HepG2 (cell line): ENCODE measurements at regions not wholly inside any gene's neighbourhood (a gene's known extent, or its start where the extent isn't known, plus 50 kb on each side); places are given as distances from the start of the nearest gene placed in this dataset.

ENCODE experiments used
- ATAC-seq: fragments of 200-7000 bp; cut with Tn5 transposase; 3 replicates; pipeline ENCODE4 v1.9.1; 2020; ENCODE audit warnings: mild to moderate bottlenecking, moderate library complexity
- BruUV-seq: library from RNA; stranded (reverse); fragments of 400-500 nt; replicated peaks from 2 replicates; lab custom pipeline; 2021; lab: Mats Ljungman, UMichigan
- CTCF ChIA-PET: fragments of 300-600 bp; formaldehyde crosslinking; extraction: SDS; loops from one replicate; lab custom pipeline; 2021; ENCODE audit warnings: low total read pairs, inconsistent platforms, low intra/inter-chr PET ratio; lab: Yijun Ruan, JAX
- POLR2A ChIA-PET: fragments of 350-600 bp; sonication (Branson Sonifier 250); formaldehyde crosslinking; loops from one replicate; lab custom pipeline; 2020; ENCODE audit warnings: antibody characterized with exemption, inconsistent platforms; lab: Yijun Ruan, JAX
- DNase-seq: peaks from one replicate; pipeline ENCODE4 v3.0.0-alpha.2; 2015; ENCODE audit warnings: low spot score
- FAIRE-seq: peaks from 3 replicates; lab custom pipeline; 2011; peaks lifted over from hg19 to GRCh38; lab: Jason Lieb, UNC
- H2AFZ ChIP-seq: one replicate; pipeline ENCODE4 v1.6.1; 2011; ENCODE audit warnings: low read length, inconsistent platforms
- H3K27ac ChIP-seq: fragments of 300-600 bp; 3 replicates; pipeline ENCODE4 v1.8.0; 2011; ENCODE audit warnings: mixed run types, mild to moderate bottlenecking, mixed read lengths, low read length, inconsistent platforms; ENCODE audit not compliant: insufficient read depth; ENCODE audit errors: extremely low read length
- H3K27me3 ChIP-seq, 2 experiments: fragments of 200-600 bp in 1 of 2; 2 replicates in 1 of 2; 3 replicates in 1 of 2; pipeline versions ENCODE4 v1.6.0 to v1.8.0; 2011; ENCODE audit warnings: low read length in 2 of 2, mild to moderate bottlenecking in 2 of 2, moderate library complexity in 2 of 2, inconsistent platforms in 1 of 2; ENCODE audit not compliant: insufficient read depth in 2 of 2, control insufficient read depth in 1 of 2
- H3K36me3 ChIP-seq, 2 experiments: fragments of 200-600 bp in 1 of 2; replicated peaks in 1 of 2; 2 replicates in 1 of 2; 3 replicates in 1 of 2; pipeline versions ENCODE4 v1.5.1 to v1.8.0; 2011; ENCODE audit warnings: low read length in 2 of 2, inconsistent platforms in 1 of 2; ENCODE audit not compliant: insufficient read depth in 2 of 2, control insufficient read depth in 1 of 2
- H3K4me1 ChIP-seq: 2 replicates; pipeline ENCODE4 v1.5.1; 2012; ENCODE audit warnings: low read length, inconsistent platforms; ENCODE audit not compliant: insufficient read depth
- H3K4me2 ChIP-seq: 2 replicates; pipeline ENCODE4 v1.6.0; 2011; ENCODE audit warnings: low read depth, low read length, inconsistent platforms
- H3K4me3 ChIP-seq, 3 experiments: fragments of 200-600 bp in 1 of 3; sonication (generic), shearing (Covaris generic) in 1 of 3; replicated peaks in 1 of 3; 2 replicates each; pipeline ENCODE4 v1.5.1; 2011 to 2016; ENCODE audit warnings: low read length in 3 of 3, inconsistent platforms in 2 of 3, low read depth in 2 of 3, mild to moderate bottlenecking in 2 of 3, control low read depth in 1 of 3, mixed read lengths in 1 of 3; ENCODE audit not compliant: insufficient read depth in 1 of 3
- H3K79me2 ChIP-seq: one replicate; pipeline ENCODE4 v1.6.1; 2011; ENCODE audit warnings: low read length, inconsistent platforms; ENCODE audit not compliant: insufficient read depth
- H3K9ac ChIP-seq: 2 replicates; pipeline ENCODE4 v1.6.0; 2011; ENCODE audit warnings: mild to moderate bottlenecking, low read depth, low read length, inconsistent platforms; ENCODE audit not compliant: insufficient read depth
- H3K9me3 ChIP-seq: 2 replicates; pipeline ENCODE4 v1.5.1; 2012; ENCODE audit warnings: mild to moderate bottlenecking, low read length
- H4K20me1 ChIP-seq: 2 replicates; pipeline ENCODE4 v1.6.0; 2011; ENCODE audit warnings: inconsistent platforms, mild to moderate bottlenecking, low read length, moderate library complexity; ENCODE audit not compliant: insufficient read depth
- BRF2 ChIP-seq: sonication (generic); formaldehyde crosslinking; IDR thresholded peaks from 2 replicates; pipeline ENCODE4 v1.8.1; 2022; ENCODE audit warnings: mild to moderate bottlenecking, missing genetic modification reagents
- DNMT1 ChIP-seq: sonication (generic); formaldehyde crosslinking; IDR thresholded peaks from 2 replicates; pipeline ENCODE4 v1.5.1; 2020; ENCODE audit warnings: mild to moderate bottlenecking, missing genetic modification reagents
- DRAP1 ChIP-seq: IDR thresholded peaks from 2 replicates; pipeline ENCODE4 v1.6.1; 2016; ENCODE audit warnings: missing genetic modification reagents, missing compliant biosample characterization
- KLF15 ChIP-seq: sonication (generic); formaldehyde crosslinking; IDR thresholded peaks from 2 replicates; pipeline ENCODE4 v1.8.1; 2023; ENCODE audit warnings: borderline replicate concordance, mild to moderate bottlenecking, inconsistent platforms, missing genetic modification reagents, mixed read lengths
- MIER2 ChIP-seq: IDR thresholded peaks from 2 replicates; pipeline ENCODE4 v1.6.1; 2016; ENCODE audit warnings: missing biosample characterization, missing genetic modification reagents
- NONO ChIP-seq, 2 experiments: fragments of 450-650 bp in 1 of 2; sonication (generic) in 1 of 2; formaldehyde crosslinking in 1 of 2; IDR thresholded peaks in 1 of 2; conservative IDR thresholded peaks in 1 of 2; 2 replicates each; pipeline versions ENCODE4 v1.6.1 to v1.8.0; 2017 to 2022; ENCODE audit warnings: mild to moderate bottlenecking in 1 of 2, missing genetic modification reagents in 1 of 2, moderate library complexity in 1 of 2
- PHF20 ChIP-seq: sonication (generic); formaldehyde crosslinking; IDR thresholded peaks from 2 replicates; pipeline ENCODE4 v1.5.0; 2020; ENCODE audit warnings: mild to moderate bottlenecking, missing genetic modification reagents
- REST ChIP-seq, 2 experiments: IDR thresholded peaks; 2 replicates each; pipeline ENCODE4 v1.6.1; 2011 to 2012; ENCODE audit warnings: low read length in 2 of 2, borderline replicate concordance in 1 of 2, low read depth in 1 of 2, mild to moderate bottlenecking in 1 of 2, moderate library complexity in 1 of 2
- SP1 ChIP-seq, 2 experiments: fragments of 450-650 bp in 1 of 2; sonication (generic) in 1 of 2; formaldehyde crosslinking in 1 of 2; IDR thresholded peaks; 2 replicates each; pipeline versions ENCODE4 v1.4.0 to v1.6.1; 2016 to 2020; ENCODE audit warnings: missing genetic modification reagents in 1 of 2
- TGIF2 ChIP-seq: IDR thresholded peaks from 2 replicates; pipeline ENCODE4 v1.6.1; 2016; ENCODE audit warnings: control low read depth, missing compliant biosample characterization
- TMF1 ChIP-seq: sonication (generic); formaldehyde crosslinking; IDR thresholded peaks from 2 replicates; pipeline ENCODE4 v1.8.1; 2022; ENCODE audit warnings: low read depth, missing genetic modification reagents
- TRIM22 ChIP-seq: fragments of 450-650 bp; IDR thresholded peaks from 2 replicates; pipeline ENCODE4 v1.6.1; 2017
- ZFY ChIP-seq: sonication (generic); formaldehyde crosslinking; IDR thresholded peaks from 2 replicates; pipeline ENCODE4 v1.4.0; 2020; ENCODE audit warnings: missing genetic modification reagents
- ZSCAN30 ChIP-seq: sonication (generic); formaldehyde crosslinking; IDR thresholded peaks from 2 replicates; pipeline ENCODE4 v1.5.0; 2020; ENCODE audit warnings: mild to moderate bottlenecking, missing genetic modification reagents
- WGBS: methylation state at CpG from one replicate; pipeline ENCODE4 v1.1.6; 2017; ENCODE audit warnings: low lambda C conversion rate; 5-methylcytosine and 5-hydroxymethylcytosine counted together
- in situ Hi-C: cut with HindIII; loops from 2 replicates; pipeline ENCODE4 v1.10.0; 2017; ENCODE audit warnings: low pct_unique_long_range_greater_than_20kb; ENCODE audit not compliant: extremely low pct_ligation_motif_present
- intact Hi-C: fragments of 100-400 bp; cut with micrococcal nuclease; formaldehyde crosslinking; loops from one replicate; pipeline ENCODE4 v1.10.0; 2022; ENCODE audit not compliant: unreplicated experiment
- TF ChIP-seq, protein P1 (sequence below): sonication (generic); formaldehyde crosslinking; IDR thresholded peaks from 2 replicates; pipeline ENCODE4 v1.4.0; 2020; ENCODE audit warnings: mild to moderate bottlenecking, missing genetic modification reagents

DNA sequence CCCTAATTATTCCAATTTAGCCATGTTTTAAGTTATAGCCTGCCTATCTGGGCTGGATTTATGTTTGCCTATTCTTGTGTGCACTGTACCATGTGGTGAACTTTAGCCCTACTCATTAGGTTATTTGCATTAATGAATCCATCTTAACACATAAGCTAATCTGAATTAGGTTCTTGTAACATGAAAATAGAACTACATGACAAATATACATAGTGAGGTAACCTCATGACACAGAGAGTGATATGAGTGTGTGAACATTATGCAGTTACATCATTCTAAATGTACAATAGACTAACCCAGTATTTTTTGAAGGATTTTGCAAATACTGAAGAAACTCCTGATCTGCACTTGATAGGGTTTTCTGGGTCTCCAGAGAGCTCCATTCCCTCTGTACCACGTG lies 733.7 kb upstream of the CITED2 start:
- no peak for FAIRE-seq
- TF ChIP-seq SP1 (IDR thresholded peaks at IDR 0.05) (no peak), SP1 (CRISPR knock-in tag; IDR thresholded peaks at IDR 0.05) (no peak), ZSCAN30 (CRISPR knock-in tag) (no peak), DNMT1 (CRISPR knock-in tag) (no peak), TRIM22 (no peak), MIER2 (CRISPR knock-in tag) (no peak), TGIF2 (no peak), PHF20 (no peak), NONO (IDR thresholded peaks at IDR 0.05) (no peak), NONO (CRISPR knock-in tag; conservative IDR thresholded peaks at IDR 0.05) (no peak), KLF15 (no peak), ZFY (CRISPR knock-in tag) (no peak), BRF2 (CRISPR knock-in tag) (no peak), TMF1 (CRISPR knock-in tag) (no peak), REST (IDR thresholded peaks at IDR 0.05; ENCODE audit: borderline replicate concordance in 1 of 2, low read depth in 1 of 2, low read length in 2 of 2) (no peak), DRAP1 (CRISPR knock-in tag) (no peak)
- TF ChIP-seq, protein P1, sequence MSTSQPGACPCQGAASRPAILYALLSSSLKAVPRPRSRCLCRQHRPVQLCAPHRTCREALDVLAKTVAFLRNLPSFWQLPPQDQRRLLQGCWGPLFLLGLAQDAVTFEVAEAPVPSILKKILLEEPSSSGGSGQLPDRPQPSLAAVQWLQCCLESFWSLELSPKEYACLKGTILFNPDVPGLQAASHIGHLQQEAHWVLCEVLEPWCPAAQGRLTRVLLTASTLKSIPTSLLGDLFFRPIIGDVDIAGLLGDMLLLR (CRISPR knock-in tag), result no peak
- ChIA-PET CTCF (no interaction called here), POLR2A (no interaction called here)
- no peaks in the 10 kb centered on the region for H3K27me3 ChIP-seq
- 0% methylated on average over 1 of the region's 1 CpG for WGBS
- H3K9me3 ChIP-seq, result peaks cover 6% of the 10 kb centered on the region; the same call in 1 of the 2 replicates
- H3K36me3 ChIP-seq, result no peaks in the 10 kb centered on the region
- H2AFZ ChIP-seq, result no peak overlapping the region
- BruUV-seq, result no TSS peak
- DNase-seq, result no peak
- in situ Hi-C loops, result no loop called here
- H3K27ac ChIP-seq, result no peak overlapping the region
- no peak for ATAC-seq
- intact Hi-C loops, result loop anchor here (5.0 to 10.0 kb wide), 2 partner anchors 223 to 334 kb away; no protein-coding TSS in a partner anchor
- H3K4me1 ChIP-seq, result 0 out of 2 replicates have a peak, but pooled peaks cover 10% of the 10 kb centered on the region
- no peak overlapping the region for H3K9ac ChIP-seq
- no peaks in the 10 kb centered on the region for H4K20me1 ChIP-seq
- H3K4me2 ChIP-seq, result no peak overlapping the region
- no peak overlapping the region for H3K4me3 ChIP-seq
- no peaks in the 10 kb centered on the region for H3K79me2 ChIP-seq
